ENCODE measurements at regions not wholly inside any gene's neighbourhood (a gene's known extent, or its start where the extent isn't known, plus 50 kb on each side); places are given as distances from the start of the nearest gene placed in this dataset.
A peak's percentile ranks its signal among the peaks of the same experiment; 100 is the strongest.
"Not testable (repeated sequence)": the region's sequence is repeated elsewhere in the genome, so short reads cannot be mapped to it uniquely, and the experiment has no call there.

DNA sequence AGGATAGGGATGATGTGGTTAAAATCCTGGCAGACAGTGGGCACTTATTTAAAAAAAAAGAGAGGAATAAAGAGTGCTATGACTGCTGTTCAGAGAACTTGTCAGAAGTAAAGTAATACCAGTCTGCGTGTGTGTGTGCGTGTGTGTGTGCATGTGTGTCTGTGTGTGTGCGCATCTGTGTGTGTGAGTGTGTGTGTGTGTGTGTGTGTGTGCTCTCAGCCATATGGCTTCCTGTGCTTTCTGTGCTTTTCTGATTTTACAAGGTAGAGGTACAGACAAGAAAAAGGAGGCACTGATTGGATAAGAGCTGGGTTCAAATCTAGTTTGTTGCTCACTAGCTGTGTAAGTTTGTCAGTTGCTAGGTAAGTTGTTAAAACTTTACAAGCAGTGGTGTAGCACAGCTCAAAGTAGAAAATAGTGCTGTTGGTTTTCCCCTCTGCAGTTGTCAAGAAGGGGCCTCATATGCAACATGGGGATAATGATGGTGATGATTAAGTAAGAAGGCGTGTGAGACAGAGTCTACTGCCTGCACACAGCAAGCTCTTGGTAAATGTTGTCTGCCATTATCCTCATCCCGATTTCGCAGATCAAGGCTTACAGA lies 155.3 kb upstream of the ZNF217 start:
- no peak for DNase-seq (ENCODE audit: low read depth, low spot score)

GRCh38 chr20:53748176-53748575 lies 154.5 kb upstream of the ZNF217 start:
- DNase-seq (ENCODE audit: low read depth, low spot score), result no peak

- DNase-seq (ENCODE audit: low read depth, low spot score), result no peak
These were observed 150.1 kb upstream of the ZNF217 start for GRCh38 chr20:53743607-53744260.

- no peak for DNase-seq (ENCODE audit: low read depth, low spot score)
These were observed 149.0 kb upstream of the ZNF217 start for GRCh38 chr20:53742685-53743081.

- no peak for DNase-seq (ENCODE audit: low read depth, low spot score)
These were observed 148.0 kb upstream of the ZNF217 start for GRCh38 chr20:53741726-53742028.

GRCh38 chr20:53739799-53740785 lies 146.5 kb upstream of the ZNF217 start:
- DNase-seq (ENCODE audit: low read depth, low spot score), result no peak

DNA sequence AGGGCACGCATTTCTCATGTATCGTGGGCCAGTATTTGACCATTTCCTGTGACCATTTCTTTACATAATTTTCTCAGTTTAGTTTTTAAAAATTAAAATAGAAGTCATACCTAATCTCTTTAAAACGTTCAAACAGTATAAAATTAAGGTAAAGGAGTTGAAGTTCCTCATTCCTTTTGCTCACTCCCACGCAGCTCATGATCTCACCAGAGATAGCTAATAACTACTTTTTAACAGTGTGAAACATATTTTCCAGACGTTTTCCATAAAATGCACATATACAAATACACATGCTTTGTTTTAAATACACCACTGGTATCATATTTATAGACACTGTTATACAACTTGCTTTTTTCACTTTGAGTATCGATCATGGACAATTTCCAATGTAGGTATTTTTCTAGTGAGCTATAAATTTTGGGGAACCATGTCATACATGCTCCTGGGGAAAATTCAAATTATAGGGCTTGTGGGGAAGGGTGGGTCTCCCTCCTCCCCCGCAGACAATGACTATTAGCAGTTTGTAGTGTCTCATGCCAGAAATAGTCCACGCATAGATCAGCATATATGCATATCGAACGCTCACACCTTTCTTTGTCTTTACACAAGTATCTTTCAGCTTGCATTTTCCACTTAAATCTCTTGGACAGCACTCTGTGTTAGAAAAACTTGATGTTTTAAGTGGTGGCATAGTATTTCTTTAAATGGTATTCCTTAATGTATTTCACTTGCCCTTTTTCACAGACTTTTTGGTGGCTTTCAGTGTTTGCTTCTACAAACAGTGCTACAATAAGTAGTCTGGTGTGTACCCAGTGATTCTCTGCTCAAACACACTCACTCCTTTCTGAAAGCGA lies 145.5 kb upstream of the ZNF217 start:
- DNase-seq (ENCODE audit: low read depth, low spot score), result no peak

GRCh38 chr20:53738039-53738944 lies 144.7 kb upstream of the ZNF217 start:
- DNase-seq (ENCODE audit: low read depth, low spot score), result no peak

GRCh38 chr20:53737396-53738038 lies 143.9 kb upstream of the ZNF217 start:
- DNase-seq (ENCODE audit: low read depth, low spot score), result no peak

DNA sequence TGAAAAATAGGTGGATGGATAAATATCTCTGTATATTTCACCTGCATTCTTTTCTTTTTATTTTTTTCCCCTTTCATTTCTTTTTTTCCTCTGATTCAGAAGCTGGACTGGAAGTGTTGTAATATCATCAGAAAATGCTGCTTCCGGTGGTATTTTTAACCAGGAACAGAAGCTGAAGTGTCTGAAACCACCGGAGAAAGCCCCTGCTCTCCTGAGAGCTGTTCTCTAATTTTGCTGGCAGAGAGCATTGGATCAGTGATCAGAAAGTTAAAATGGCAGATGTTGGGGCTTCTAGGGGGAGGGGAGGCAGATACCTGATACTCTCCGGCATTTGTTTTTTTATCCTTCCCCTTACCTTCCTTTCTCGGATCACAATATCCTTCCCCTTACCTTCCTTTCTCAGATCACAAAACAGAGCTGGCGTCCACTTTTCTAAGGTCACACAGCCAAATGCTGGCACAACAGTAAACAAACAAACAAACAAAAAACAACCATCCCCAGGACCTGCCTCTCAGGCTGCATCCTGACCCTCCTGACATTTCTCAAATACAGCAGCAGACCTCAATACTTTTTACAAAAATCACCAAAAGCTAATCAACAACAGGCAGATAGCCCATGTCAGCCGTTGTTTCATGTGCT lies 143.2 kb upstream of the ZNF217 start:
- DNase-seq (ENCODE audit: low read depth, low spot score), result no peak

GRCh38 chr20:53736122-53736756 lies 142.6 kb upstream of the ZNF217 start:
- DNase-seq (ENCODE audit: low read depth, low spot score), result no peak

GRCh38 chr20:53735536-53736050 lies 142.0 kb upstream of the ZNF217 start:
- no peak for DNase-seq (ENCODE audit: low read depth, low spot score)

DNA sequence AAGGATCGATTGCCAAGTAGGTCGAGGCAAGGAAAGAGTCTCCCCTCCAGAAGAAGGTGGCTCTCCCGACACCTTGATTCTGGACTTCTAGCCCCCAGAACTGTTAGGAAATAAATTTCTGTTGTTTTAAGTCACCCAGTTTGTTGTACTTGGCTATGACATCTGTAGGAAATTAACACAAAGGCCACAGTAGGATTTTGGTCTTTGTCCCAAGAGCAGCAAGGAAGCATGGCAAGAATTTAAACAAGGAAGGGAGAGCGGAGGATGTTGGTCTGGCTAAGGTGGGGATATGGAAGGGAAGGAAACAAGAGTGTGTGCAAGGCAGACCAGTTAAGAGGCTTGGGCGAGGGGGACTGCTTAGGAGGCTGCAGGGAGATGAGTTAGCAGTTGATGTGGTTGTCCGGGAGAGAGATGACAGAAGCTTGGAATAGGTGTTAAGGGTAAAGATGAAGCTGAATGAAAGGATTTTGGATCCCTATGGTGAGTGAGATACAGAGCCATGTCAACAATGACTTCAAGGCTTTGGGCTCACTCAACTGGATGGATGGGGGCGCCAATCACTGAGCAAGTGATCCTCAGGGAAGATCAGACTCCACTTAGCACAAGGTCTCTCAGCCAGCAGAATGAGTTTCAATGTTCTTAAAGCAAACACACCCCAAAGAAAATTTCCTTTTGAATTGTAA lies 140.5 kb upstream of the ZNF217 start:
- no peak for DNase-seq (ENCODE audit: low read depth, low spot score)

- no peak for DNase-seq (ENCODE audit: low read depth, low spot score)
These were observed 138.0 kb upstream of the ZNF217 start for GRCh38 chr20:53731595-53731994.

DNA sequence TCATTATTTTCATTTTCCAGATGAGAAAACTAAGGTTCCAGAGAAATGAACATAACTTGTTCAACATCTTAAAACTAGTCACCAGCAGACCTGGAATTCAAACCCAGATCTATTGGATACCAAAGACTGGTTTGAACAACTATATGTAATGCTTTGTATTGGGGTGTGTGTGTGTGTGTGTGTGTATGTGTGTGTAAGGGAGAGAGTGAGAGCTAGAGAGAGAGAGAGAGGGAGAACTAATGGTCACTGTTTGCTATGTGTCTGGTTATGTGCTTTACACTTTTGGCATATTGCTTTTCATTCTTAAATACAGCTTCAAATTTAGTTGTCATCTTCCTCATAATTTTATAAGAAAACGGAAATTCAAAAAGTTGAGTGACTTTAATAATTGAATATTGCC lies 134.7 kb upstream of the ZNF217 start:
- DNase-seq (ENCODE audit: low read depth, low spot score), result no peak

DNA sequence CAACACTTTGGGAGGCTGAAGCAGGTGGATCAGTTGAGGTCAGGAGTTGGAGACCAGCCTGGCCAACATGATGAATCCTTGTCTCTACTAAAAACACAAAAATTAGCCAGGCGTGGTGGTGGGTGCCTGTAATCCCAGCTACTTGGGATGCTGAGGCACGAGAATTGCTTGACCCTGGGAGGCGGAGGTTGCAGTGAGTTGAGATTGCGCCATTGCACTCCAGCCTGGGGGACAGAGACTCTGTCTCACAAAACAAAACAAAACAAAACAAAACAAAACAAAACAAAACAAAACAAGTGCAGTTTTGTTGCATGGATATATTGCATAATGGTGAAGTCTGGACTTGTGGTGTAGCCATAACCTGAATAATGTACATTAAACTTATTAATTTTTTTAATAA lies 133.6 kb upstream of the ZNF217 start:
- not testable (repeated sequence) for DNase-seq (ENCODE audit: low read depth, low spot score)

- no peak for DNase-seq (ENCODE audit: low read depth, low spot score)
These were observed 131.9 kb upstream of the ZNF217 start for GRCh38 chr20:53725575-53725970.

GRCh38 chr20:53723621-53724020 lies 130.0 kb upstream of the ZNF217 start:
- peak; percentile 17 for DNase-seq (ENCODE audit: low read depth, low spot score)

All from pulmonary artery endothelial cell (primary cell).